ENCODE measurements at regions not wholly inside any gene's neighbourhood (a gene's known extent, or its start where the extent isn't known, plus 50 kb on each side); places are given as distances from the start of the nearest gene placed in this dataset.

DNA sequence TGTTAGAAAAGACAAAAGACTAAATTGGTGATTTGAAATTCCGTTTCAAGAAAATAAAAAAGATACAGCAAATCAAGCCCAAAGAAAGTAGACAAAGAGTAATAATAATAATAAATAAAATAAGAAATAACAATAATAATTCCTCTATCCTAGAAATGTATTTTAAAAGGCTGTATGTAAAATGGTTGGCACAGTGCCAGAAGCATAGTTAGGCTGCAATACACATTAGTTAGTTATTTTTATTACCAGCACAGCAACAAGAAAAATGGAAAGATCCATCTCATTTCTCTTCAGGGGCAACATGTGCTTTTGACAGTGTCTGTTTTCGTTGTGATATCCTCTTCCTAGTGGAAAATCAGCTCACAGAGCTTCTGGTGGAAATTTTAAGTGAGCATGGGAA is 174.1 kb upstream of the TMTC1 start (continued):
- TF ChIP-seq REST (IDR thresholded peaks at IDR 0.05) (no peak), ZFP36 (IDR thresholded peaks at IDR 0.05; ENCODE audit: borderline replicate concordance, partially characterized antibody) (no peak)

- DNase-seq (ENCODE audit: low read depth in 1 of 2, low spot score in 1 of 2) (no peak), FAIRE-seq (no peak), ATAC-seq (no peak)
- ChIA-PET POLR2A (no interaction called here), CTCF (no interaction called here)
- Histone ChIP-seq H3K9me3 (no peaks in the 10 kb centered on the region), H3K27ac (no peak overlapping the region), H3K4me1 (no peaks in the 10 kb centered on the region), H3K4me3 (no peak overlapping the region), H3K4me2 (no peak overlapping the region)
- 2% methylated on average over 5 of the region's 5 CpGs for WGBS (ENCODE audit: missing lambda C conversion rate)
- no peak for TF ChIP-seq NFE2L2 (conservative IDR thresholded peaks at IDR 0.05; ENCODE audit: low read length)
- no peak for TF ChIP-seq FOSL2 (IDR thresholded peaks at IDR 0.05)
- TF ChIP-seq FOSL2 (CRISPR knock-in tag; IDR thresholded peaks at IDR 0.05) = no peak
- TF ChIP-seq EP300 (IDR thresholded peaks at IDR 0.05) = no peak
- TF ChIP-seq JUN (IDR thresholded peaks at IDR 0.05) = no peak
- TF ChIP-seq KDM1A (IDR thresholded peaks at IDR 0.05; ENCODE audit: low read depth) = no peak
- TF ChIP-seq HOXB5 (CRISPR knock-in tag; IDR thresholded peaks at IDR 0.05) = no peak
- no peak for TF ChIP-seq HDAC2 (IDR thresholded peaks at IDR 0.05)
- no peak for TF ChIP-seq SREBF2 (IDR thresholded peaks at IDR 0.05)
- no peak for TF ChIP-seq FOXS1 (CRISPR knock-in tag; IDR thresholded peaks at IDR 0.05)
- TF ChIP-seq MYC (IDR thresholded peaks at IDR 0.05; ENCODE audit: borderline replicate concordance, low read length) = no peak
- no peak for TF ChIP-seq RARB (CRISPR knock-in tag; IDR thresholded peaks at IDR 0.05)
- TF ChIP-seq PBX3 (IDR thresholded peaks at IDR 0.05) = no peak
- TF ChIP-seq ZFP36 (IDR thresholded peaks at IDR 0.05; ENCODE audit: borderline replicate concordance, partially characterized antibody) = no peak
- TF ChIP-seq, protein P1, sequence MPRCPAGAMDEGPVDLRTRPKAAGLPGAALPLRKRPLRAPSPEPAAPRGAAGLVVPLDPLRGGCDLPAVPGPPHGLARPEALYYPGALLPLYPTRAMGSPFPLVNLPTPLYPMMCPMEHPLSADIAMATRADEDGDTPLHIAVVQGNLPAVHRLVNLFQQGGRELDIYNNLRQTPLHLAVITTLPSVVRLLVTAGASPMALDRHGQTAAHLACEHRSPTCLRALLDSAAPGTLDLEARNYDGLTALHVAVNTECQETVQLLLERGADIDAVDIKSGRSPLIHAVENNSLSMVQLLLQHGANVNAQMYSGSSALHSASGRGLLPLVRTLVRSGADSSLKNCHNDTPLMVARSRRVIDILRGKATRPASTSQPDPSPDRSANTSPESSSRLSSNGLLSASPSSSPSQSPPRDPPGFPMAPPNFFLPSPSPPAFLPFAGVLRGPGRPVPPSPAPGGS (IDR thresholded peaks at IDR 0.05) = no peak
These were observed 162.2 kb upstream of the TMTC1 start for GRCh38 chr12:29945904-29946303.

GRCh38 chr12:29944269-29945000 is 160.7 kb upstream of the TMTC1 start:
- ChIA-PET CTCF (no interaction called here), POLR2A (no interaction called here)
- no peak for DNase-seq (ENCODE audit: low read depth in 1 of 2, low spot score in 1 of 2)
- TF ChIP-seq MAFK (IDR thresholded peaks at IDR 0.05; ENCODE audit: partially characterized antibody) = peak; percentile 53
- TF ChIP-seq, protein P2, sequence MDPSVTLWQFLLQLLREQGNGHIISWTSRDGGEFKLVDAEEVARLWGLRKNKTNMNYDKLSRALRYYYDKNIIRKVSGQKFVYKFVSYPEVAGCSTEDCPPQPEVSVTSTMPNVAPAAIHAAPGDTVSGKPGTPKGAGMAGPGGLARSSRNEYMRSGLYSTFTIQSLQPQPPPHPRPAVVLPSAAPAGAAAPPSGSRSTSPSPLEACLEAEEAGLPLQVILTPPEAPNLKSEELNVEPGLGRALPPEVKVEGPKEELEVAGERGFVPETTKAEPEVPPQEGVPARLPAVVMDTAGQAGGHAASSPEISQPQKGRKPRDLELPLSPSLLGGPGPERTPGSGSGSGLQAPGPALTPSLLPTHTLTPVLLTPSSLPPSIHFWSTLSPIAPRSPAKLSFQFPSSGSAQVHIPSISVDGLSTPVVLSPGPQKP (IDR thresholded peaks at IDR 0.05; ENCODE audit: low read depth, low read length) = no peak
- no peak for TF ChIP-seq HEYL (CRISPR knock-in tag; IDR thresholded peaks at IDR 0.05)
- Histone ChIP-seq H3K4me3 (no peak overlapping the region), H3K4me2 (no peak overlapping the region), H3K9me3 (no peaks in the 10 kb centered on the region), H3K27ac (no peak overlapping the region), H3K4me1 (no peaks in the 10 kb centered on the region)
- ATAC-seq = no peak
- no peak for FAIRE-seq
- whole genome bisulfite sequencing (ENCODE audit: missing lambda C conversion rate) = 1% methylated on average over 2 of the region's 2 CpGs

Measured in A549 (cell line).